Stimulated activated CD4-positive, alpha-beta T cell treated with anti-CD3 and anti-CD28 coated beads, Interleukin-12 subunit alpha, Interleukin-12 subunit beta, amount 100 ng/mL, for 4 hours (primary cell): ENCODE measurements at regions not wholly inside any gene's neighbourhood (a gene's known extent, or its start where the extent isn't known, plus 50 kb on each side); places are given as distances from the start of the nearest gene placed in this dataset.
"Not testable (repeated sequence)": the region's sequence is repeated elsewhere in the genome, so short reads cannot be mapped to it uniquely, and the experiment has no call there.

Source experiments
- DNase-seq: peaks from one replicate; pipeline ENCODE4 v3.0.0-alpha.2; 2020

GRCh38 chr2:198909525-198910267 is 548.0 kb downstream of the SATB2 start:
- no peak for DNase-seq

GRCh38 chr2:198905881-198906612 is 551.7 kb downstream of the SATB2 start:
- no peak for DNase-seq

GRCh38 chr2:198901894-198902293 is 555.8 kb downstream of the SATB2 start:
- DNase-seq = no peak

GRCh38 chr2:198900141-198900540 is 557.6 kb downstream of the SATB2 start:
- no peak for DNase-seq

- no peak for DNase-seq
Observed at GRCh38 chr2:198890490-198890889, 567.2 kb downstream of the SATB2 start.

- no peak for DNase-seq
Observed at GRCh38 chr2:198883604-198884003, 574.1 kb downstream of the SATB2 start.

- DNase-seq = no peak
Observed at GRCh38 chr2:198880986-198881385, 576.8 kb downstream of the SATB2 start.

GRCh38 chr2:198880421-198880820 is 577.3 kb downstream of the SATB2 start:
- no peak for DNase-seq

- no peak for DNase-seq
Observed at GRCh38 chr2:198874472-198874858, 583.3 kb downstream of the SATB2 start.

- DNase-seq = no peak
Observed at GRCh38 chr2:198873503-198874471, 584.0 kb downstream of the SATB2 start.

- no peak for DNase-seq
Observed at GRCh38 chr2:198863655-198864054, 594.1 kb downstream of the SATB2 start.

- DNase-seq = no peak
Observed at GRCh38 chr2:198861080-198861479, 596.7 kb downstream of the SATB2 start.

GRCh38 chr2:198857246-198857645 is 600.5 kb downstream of the SATB2 start:
- DNase-seq = no peak

- DNase-seq = not testable (repeated sequence)
Observed at GRCh38 chr2:198855746-198856145, 602.0 kb downstream of the SATB2 start.

- DNase-seq = no peak
Observed at GRCh38 chr2:198852248-198852647, 605.5 kb downstream of the SATB2 start.

GRCh38 chr2:198825534-198825933 is 632.2 kb downstream of the SATB2 start:
- no peak for DNase-seq

GRCh38 chr2:198817536-198817935 is 640.2 kb downstream of the SATB2 start:
- DNase-seq = no peak

GRCh38 chr2:198815626-198816025 is 642.1 kb downstream of the SATB2 start:
- no peak for DNase-seq

- no peak for DNase-seq
Observed at GRCh38 chr2:198811198-198811597, 646.5 kb downstream of the SATB2 start.

GRCh38 chr2:198809976-198810375 is 647.8 kb downstream of the SATB2 start:
- no peak for DNase-seq

- DNase-seq = no peak
Observed at GRCh38 chr2:198807131-198807530, 650.6 kb downstream of the SATB2 start.

GRCh38 chr2:198795419-198795818 is 662.3 kb downstream of the SATB2 start:
- no peak for DNase-seq

GRCh38 chr2:198791623-198792022 is 666.1 kb downstream of the SATB2 start:
- no peak for DNase-seq
